HEK293 (cell line): ENCODE measurements at regions not wholly inside any gene's neighbourhood (a gene's known extent, or its start where the extent isn't known, plus 50 kb on each side); places are given as distances from the start of the nearest gene placed in this dataset.

Source experiments
- CTCF ChIA-PET: fragments of 350-600 bp; formaldehyde crosslinking; extraction: SDS; loops from one replicate; lab custom pipeline; 2021; ENCODE audit warnings: antibody characterized with exemption; lab: Yijun Ruan, JAX
- POLR2A ChIA-PET: fragments of 300-600 bp; formaldehyde crosslinking; extraction: SDS; loops from one replicate; lab custom pipeline; 2020; ENCODE audit warnings: antibody characterized with exemption, inconsistent platforms; lab: Yijun Ruan, JAX
- H3K27ac ChIP-seq: fragments of 200-500 bp; sonication (Bioruptor generic); 2 replicates; pipeline ENCODE4 v1.5.1; 2014; ENCODE audit warnings: low read depth, low read length, control low read depth, inconsistent platforms; ENCODE audit errors: extremely low read depth
- H3K36me3 ChIP-seq, 2 experiments: fragments of 200-500 bp in 1 of 2; sonication (Bioruptor generic) in 1 of 2; 1 replicate in 1 of 2; 2 replicates in 1 of 2; pipeline ENCODE4 v1.5.1; 2014 to 2017; ENCODE audit warnings: inconsistent platforms in 2 of 2, low read length in 2 of 2; ENCODE audit not compliant: control insufficient read depth in 2 of 2, insufficient read depth in 1 of 2
- H3K4me1 ChIP-seq: fragments of 200-500 bp; sonication (Bioruptor generic); 2 replicates; pipeline ENCODE4 v1.5.1; 2014; ENCODE audit warnings: mild to moderate bottlenecking, low read length, inconsistent platforms; ENCODE audit not compliant: control insufficient read depth, insufficient read depth
- H3K4me3 ChIP-seq: 2 replicates; pipeline ENCODE4 v1.5.1; 2011; ENCODE audit warnings: low read depth, mild to moderate bottlenecking, control low read depth, low read length, moderate library complexity
- H3K9me3 ChIP-seq: fragments of 200-500 bp; sonication (Bioruptor generic); 2 replicates; pipeline ENCODE4 v1.5.1; 2014; ENCODE audit warnings: low read depth, low read length, inconsistent platforms; ENCODE audit not compliant: control insufficient read depth, insufficient read depth
- GFI1B ChIP-seq: fragments of 450-650 bp; formaldehyde crosslinking; IDR thresholded peaks from 2 replicates; pipeline ENCODE4 v1.5.1; 2016; ENCODE audit warnings: missing biosample characterization, missing genetic modification characterization
- HOXC10 ChIP-seq: sonication (generic); formaldehyde crosslinking; IDR thresholded peaks from 2 replicates; pipeline ENCODE4 v1.8.1; 2023; ENCODE audit warnings: mild to moderate bottlenecking, missing genetic modification reagents
- KLF1 ChIP-seq: fragments of 450-650 bp; formaldehyde crosslinking; IDR thresholded peaks from 2 replicates; pipeline ENCODE4 v1.5.1; 2016; ENCODE audit warnings: missing biosample characterization, missing genetic modification characterization
- OVOL3 ChIP-seq: fragments of 450-650 bp; formaldehyde crosslinking; IDR thresholded peaks from 2 replicates; pipeline ENCODE4 v1.5.1; 2016; ENCODE audit warnings: missing biosample characterization, missing genetic modification characterization
- PATZ1 ChIP-seq: fragments of 450-650 bp; formaldehyde crosslinking; IDR thresholded peaks from 2 replicates; pipeline ENCODE4 v1.5.1; 2016; ENCODE audit warnings: missing biosample characterization, missing genetic modification characterization
- PBX3 ChIP-seq: sonication (generic); formaldehyde crosslinking; IDR thresholded peaks from 2 replicates; pipeline ENCODE4 v1.8.1; 2022; ENCODE audit warnings: mild to moderate bottlenecking, moderate library complexity, missing genetic modification reagents
- PRDM1 ChIP-seq: fragments of 450-650 bp; formaldehyde crosslinking; IDR thresholded peaks from 2 replicates; pipeline ENCODE4; 2016; ENCODE audit warnings: missing biosample characterization, missing genetic modification characterization
- TCF7L2 ChIP-seq: IDR thresholded peaks from 2 replicates; pipeline ENCODE4 v1.6.1; 2011; ENCODE audit warnings: low read depth, mild to moderate bottlenecking, inconsistent platforms, low read length, moderate library complexity, borderline replicate concordance
- YY1 ChIP-seq: fragments of 450-650 bp; formaldehyde crosslinking; IDR thresholded peaks from 2 replicates; pipeline ENCODE4 v1.5.1; 2018; ENCODE audit warnings: missing biosample characterization, missing genetic modification characterization
- ZBTB10 ChIP-seq: fragments of 450-650 bp; formaldehyde crosslinking; IDR thresholded peaks from 2 replicates; pipeline ENCODE4 v1.5.1; 2016; ENCODE audit warnings: missing biosample characterization, missing genetic modification characterization
- ZBTB26 ChIP-seq: fragments of 450-650 bp; formaldehyde crosslinking; optimal IDR thresholded peaks from 2 replicates; pipeline ENCODE3; 2016; ENCODE audit warnings: missing biosample characterization, mild to moderate bottlenecking, missing genetic modification characterization
- ZBTB48 ChIP-seq: fragments of 450-650 bp; formaldehyde crosslinking; IDR thresholded peaks from 2 replicates; pipeline ENCODE4 v1.5.1; 2016; ENCODE audit warnings: missing biosample characterization, missing genetic modification characterization
- ZNF221 ChIP-seq: fragments of 450-650 bp; formaldehyde crosslinking; IDR thresholded peaks from 2 replicates; pipeline ENCODE4 v1.5.1; 2017; ENCODE audit warnings: missing biosample characterization, missing genetic modification characterization, borderline replicate concordance
- ZNF239 ChIP-seq: fragments of 450-650 bp; formaldehyde crosslinking; IDR thresholded peaks from 2 replicates; pipeline ENCODE4 v1.5.1; 2016; ENCODE audit warnings: missing biosample characterization, missing genetic modification characterization
- ZNF600 ChIP-seq: fragments of 450-650 bp; formaldehyde crosslinking; IDR thresholded peaks from 2 replicates; pipeline ENCODE4 v1.5.1; 2016; ENCODE audit warnings: missing biosample characterization, missing genetic modification characterization
- ZNF624 ChIP-seq: fragments of 450-650 bp; formaldehyde crosslinking; IDR thresholded peaks from 2 replicates; pipeline ENCODE4 v1.5.1; 2017; ENCODE audit warnings: missing biosample characterization, missing genetic modification characterization
- ZNF626 ChIP-seq: fragments of 450-650 bp; sonication (Bioruptor Pico); formaldehyde crosslinking; IDR thresholded peaks from 2 replicates; pipeline ENCODE4 v1.5.1; 2018; ENCODE audit warnings: missing biosample characterization, missing genetic modification characterization, inconsistent platforms
- ZNF629 ChIP-seq: fragments of 450-650 bp; formaldehyde crosslinking; IDR thresholded peaks from 2 replicates; pipeline ENCODE4 v1.5.1; 2017; ENCODE audit warnings: missing biosample characterization, missing genetic modification characterization
- ZNF747 ChIP-seq: fragments of 450-650 bp; formaldehyde crosslinking; IDR thresholded peaks from 2 replicates; pipeline ENCODE4 v1.5.1; 2016; ENCODE audit warnings: missing biosample characterization, missing genetic modification characterization
- ZSCAN4 ChIP-seq: fragments of 450-650 bp; formaldehyde crosslinking; IDR thresholded peaks from 2 replicates; pipeline ENCODE4 v1.5.1; 2017; ENCODE audit warnings: missing biosample characterization, missing genetic modification characterization
- ZXDB ChIP-seq: fragments of 450-650 bp; formaldehyde crosslinking; IDR thresholded peaks from 2 replicates; pipeline ENCODE4 v1.5.1; 2016; ENCODE audit warnings: missing biosample characterization, missing genetic modification characterization

DNA sequence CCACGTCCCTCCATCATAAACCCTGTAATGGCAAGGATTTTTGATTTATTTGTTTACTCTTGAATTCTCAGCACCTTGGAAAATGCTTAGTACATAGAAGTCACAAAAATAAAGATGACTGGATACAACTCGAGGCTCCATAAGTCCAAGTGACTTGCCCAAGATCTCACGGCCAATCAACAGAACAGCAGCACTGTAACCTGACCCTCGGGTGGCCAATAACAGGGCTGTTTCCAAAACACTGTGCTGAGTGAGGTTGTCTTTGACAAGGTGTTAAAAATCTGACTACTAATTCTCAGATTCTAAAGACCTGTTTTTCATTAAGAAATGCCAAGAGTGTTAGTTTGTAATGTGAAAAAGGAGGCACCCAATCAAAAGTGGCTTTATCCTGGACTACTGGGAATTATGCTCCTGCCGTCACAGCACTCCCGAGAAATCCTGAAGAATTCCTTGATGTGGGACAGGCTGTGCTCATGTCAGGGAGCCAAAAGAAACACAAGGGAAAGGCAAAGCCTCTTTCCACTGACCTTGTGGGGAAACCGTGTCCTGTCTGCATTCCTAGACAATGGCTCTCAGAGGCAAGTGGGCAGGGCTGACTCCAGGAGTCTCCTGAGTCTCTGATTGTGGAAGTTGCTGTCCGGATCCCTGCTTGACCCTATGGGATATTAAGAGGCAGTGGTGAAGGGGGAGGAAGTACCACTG is 204.7 kb upstream of the PELI2 start:
- TF ChIP-seq GFI1B (no peak), ZNF600 (tag by site-specific recombination) (no peak), ZNF747 (tag by site-specific recombination) (no peak), HOXC10 (CRISPR knock-in tag) (no peak), TCF7L2 (no peak), ZSCAN4 (tag by site-specific recombination) (no peak), OVOL3 (tag by site-specific recombination) (no peak)
- Histone ChIP-seq H3K4me1 (no peaks in the 10 kb centered on the region), H3K9me3 (no peaks in the 10 kb centered on the region), H3K4me3 (no peak overlapping the region), H3K36me3 (no peaks in the 10 kb centered on the region), H3K27ac (no peak overlapping the region)
- ChIA-PET CTCF (no interaction called here), POLR2A (no interaction called here)

DNA sequence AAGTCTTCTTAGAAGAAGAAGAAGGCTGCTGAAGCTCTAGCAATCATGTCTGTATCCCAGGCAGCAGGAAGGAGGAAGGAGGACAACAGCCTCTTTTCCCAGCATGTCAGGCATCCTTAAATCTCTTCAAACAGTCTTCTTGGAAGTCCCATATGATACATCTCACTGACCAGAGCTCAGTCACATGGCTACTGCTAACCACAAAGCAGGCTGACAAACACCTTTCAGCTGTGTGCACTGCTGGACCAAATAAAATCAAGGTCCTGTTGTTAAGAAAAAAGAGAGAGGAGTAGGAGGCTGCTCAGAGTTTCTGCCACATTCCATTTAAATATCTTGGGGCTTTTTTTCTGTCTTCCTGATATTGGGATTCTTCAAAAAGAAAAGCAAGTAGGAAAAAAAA is 203.4 kb upstream of the PELI2 start:
- H3K9me3 ChIP-seq, result no peaks in the 10 kb centered on the region
- CTCF ChIA-PET, result interaction anchor here (0.6 kb wide), 1 partner anchor 1799 kb away, joined by 3 read pairs; no protein-coding TSS in a partner anchor
- no peaks in the 10 kb centered on the region for H3K36me3 ChIP-seq
- no peak overlapping the region for H3K27ac ChIP-seq
- no peak for TF ChIP-seq KLF1
- no peak for TF ChIP-seq ZNF221 (tag by site-specific recombination)
- no peak for TF ChIP-seq ZNF626
- no peak for TF ChIP-seq PATZ1 (tag by site-specific recombination)
- TF ChIP-seq YY1, result no peak
- TF ChIP-seq ZNF624 (tag by site-specific recombination), result no peak
- no peak for TF ChIP-seq ZBTB10
- no peak for TF ChIP-seq ZBTB26 (tag by site-specific recombination)
- no peak for TF ChIP-seq ZNF629 (tag by site-specific recombination)
- no peak for TF ChIP-seq PRDM1 (tag by site-specific recombination)
- TF ChIP-seq PBX3 (CRISPR knock-in tag), result no peak
- no peak for TF ChIP-seq ZXDB (tag by site-specific recombination)
- no peak for TF ChIP-seq ZBTB48 (tag by site-specific recombination)
- TF ChIP-seq ZNF239 (tag by site-specific recombination), result no peak
- POLR2A ChIA-PET, result no interaction called here
- no peak overlapping the region for H3K4me3 ChIP-seq
- no peaks in the 10 kb centered on the region for H3K4me1 ChIP-seq
